Smooth muscle cell of the brain vasculature (primary cell): ENCODE measurements at regions not wholly inside any gene's neighbourhood (a gene's known extent, or its start where the extent isn't known, plus 50 kb on each side); places are given as distances from the start of the nearest gene placed in this dataset.
"Not testable (repeated sequence)": the region's sequence is repeated elsewhere in the genome, so short reads cannot be mapped to it uniquely, and the experiment has no call there.

Experiments used
- DNase-seq: peaks from one replicate; pipeline ENCODE4 v3.0.0-alpha.2; 2012; ENCODE audit warnings: low read depth, low spot score

- no peak for DNase-seq
Measured at GRCh38 chr3:188972310-188972709, 199.5 kb upstream of the TPRG1 start.

GRCh38 chr3:188974856-188975599, 196.7 kb upstream of the TPRG1 start:
- no peak for DNase-seq

GRCh38 chr3:188975600-188976314, 196.0 kb upstream of the TPRG1 start:
- peak; percentile 46 for DNase-seq

- DNase-seq, result no peak
Measured at GRCh38 chr3:188976407-188976806, 195.4 kb upstream of the TPRG1 start.

GRCh38 chr3:188978421-188979171, 193.2 kb upstream of the TPRG1 start:
- peak; percentile 67 for DNase-seq

DNA sequence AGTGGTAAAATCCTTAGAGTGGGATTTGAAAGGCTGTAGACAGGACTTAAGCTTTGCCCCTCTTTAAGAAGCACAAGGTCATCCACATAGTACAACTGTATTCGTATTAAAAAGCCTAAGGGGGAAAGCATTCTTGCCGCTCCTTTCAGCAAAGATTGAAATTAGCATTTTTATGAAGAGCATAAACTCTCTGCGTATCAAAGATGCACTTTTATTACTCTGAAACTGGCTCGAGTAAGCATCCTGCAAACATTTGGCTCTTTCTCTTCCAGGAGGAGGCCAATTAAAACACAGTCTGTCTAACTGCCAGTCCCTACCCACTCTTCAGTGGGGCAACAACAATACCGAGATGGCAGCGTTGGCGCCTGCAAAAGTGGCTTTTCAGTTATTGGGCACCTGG, 192.5 kb upstream of the TPRG1 start:
- no peak for DNase-seq

DNA sequence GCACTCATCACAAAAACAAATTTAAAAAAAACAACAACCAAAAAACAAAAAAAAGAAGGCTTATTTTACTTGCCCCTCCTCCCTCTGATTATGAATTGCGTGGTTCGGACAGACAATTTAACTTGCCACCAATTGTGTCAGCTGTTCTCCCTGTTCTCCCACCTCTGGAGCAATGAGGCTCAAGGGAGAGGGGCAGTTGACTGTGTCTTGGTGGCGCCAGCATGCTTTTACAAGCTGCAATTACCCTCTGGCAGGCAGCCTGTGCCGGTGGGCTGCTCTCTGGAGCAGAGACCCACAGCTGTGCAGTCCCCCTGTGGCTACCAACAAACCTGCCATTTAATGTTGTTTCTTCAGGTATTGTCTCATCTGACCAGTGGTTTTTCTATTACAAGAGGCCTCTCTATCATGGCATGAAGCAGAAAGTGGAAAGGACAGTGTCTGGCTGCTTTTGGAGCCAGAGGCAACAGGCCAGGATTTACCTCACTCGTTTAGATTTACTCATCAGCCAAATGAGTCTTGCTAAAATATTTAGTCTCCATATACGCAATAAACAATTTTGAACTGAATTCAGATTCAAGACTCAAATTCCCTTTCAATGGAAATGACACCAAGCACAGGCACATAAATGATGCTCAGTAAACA, 192.0 kb upstream of the TPRG1 start:
- DNase-seq, result no peak

GRCh38 chr3:188993181-188993580, 178.6 kb upstream of the TPRG1 start:
- no peak for DNase-seq

- no peak for DNase-seq
Measured at GRCh38 chr3:189001559-189001958, 170.2 kb upstream of the TPRG1 start.

DNA sequence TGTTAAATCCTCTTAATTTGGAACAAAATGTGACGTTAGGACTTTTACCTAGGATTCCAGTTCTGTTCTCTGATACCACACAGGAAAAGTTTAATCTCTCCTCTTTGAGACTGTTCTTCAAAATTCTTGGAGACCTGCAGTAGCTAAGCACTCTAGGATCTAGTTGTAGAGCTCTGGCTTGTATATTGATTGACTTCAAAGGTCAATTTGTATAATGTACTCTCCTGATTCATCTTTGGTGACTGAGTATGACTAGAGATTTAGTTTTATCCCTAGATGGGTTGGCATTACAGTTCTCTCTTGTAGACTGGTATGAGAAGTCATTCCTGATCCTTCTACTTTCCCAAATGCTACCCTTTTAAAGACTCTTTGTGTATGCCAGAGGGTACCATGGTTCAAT, 168.4 kb upstream of the TPRG1 start:
- DNase-seq, result no peak

DNA sequence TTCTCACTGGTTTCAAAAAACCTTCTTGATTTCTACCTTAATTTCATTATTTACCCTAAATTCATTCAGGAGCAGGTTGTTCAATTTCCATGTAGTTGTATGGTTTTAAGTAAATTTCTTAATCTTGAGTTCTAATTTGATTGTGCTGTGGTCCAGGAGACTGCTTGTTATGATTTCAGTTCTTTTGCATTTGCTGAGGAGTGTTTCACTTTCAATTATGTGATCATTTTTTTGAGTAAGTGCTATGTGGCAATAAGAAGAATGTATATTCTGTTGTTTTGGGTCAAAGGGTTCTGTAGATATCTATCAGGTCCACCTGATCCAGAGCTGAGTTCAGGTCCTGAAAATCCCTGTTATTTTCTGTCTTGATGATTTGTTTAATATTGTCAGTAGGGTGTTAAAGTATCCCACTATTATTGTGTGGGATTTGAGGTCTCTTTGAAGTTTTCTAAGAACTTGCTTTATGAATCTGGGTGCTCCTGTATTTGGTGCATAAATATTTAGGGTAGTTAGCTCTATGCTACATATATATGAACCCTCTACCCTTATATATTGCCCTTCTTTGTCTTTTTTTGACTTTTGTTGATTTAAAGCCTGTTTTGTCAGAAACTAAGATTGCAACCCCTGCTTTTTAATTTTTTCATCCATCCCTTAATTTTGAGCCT, 158.4 kb upstream of the TPRG1 start:
- DNase-seq, result no peak

DNA sequence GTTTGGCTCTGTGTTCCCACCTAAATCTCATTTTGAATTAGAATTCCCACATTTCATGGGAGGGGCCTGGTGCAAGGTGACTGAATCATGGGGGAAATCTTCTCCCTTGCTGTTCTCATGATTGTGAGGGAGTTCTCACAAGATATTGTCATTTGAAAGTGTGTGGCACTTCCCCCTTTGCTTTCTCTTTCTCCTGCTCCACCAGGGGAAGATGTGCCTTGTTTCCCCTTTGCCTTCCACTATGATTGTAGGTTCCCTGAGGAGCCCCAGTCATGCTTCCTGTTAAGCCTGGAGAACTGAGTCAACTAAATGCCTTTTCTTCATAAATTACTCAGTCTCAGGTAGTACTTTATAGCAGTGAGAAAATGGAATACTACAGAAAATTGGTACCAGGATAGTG, 157.2 kb upstream of the TPRG1 start:
- DNase-seq, result no peak

GRCh38 chr3:189022576-189023466, 148.9 kb upstream of the TPRG1 start:
- not testable (repeated sequence) for DNase-seq

DNA sequence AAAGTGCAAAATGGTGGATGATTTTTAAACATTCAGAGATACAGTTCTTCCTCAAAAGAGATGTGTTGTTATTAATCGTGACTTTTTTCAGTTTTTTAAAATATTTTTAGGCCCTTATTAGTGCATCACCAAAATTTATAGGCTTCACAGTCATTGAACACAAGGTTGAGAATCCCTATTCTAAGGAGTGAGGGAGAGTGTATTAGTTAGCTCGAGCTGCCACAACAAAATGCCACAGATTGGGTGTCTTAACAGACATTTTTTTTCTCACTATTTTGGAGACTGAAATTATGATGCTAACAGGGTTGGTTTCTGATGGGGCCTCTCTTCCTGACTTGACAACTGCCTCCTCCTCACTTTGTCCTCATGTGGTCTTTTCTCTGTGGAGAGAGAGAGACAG, 145.9 kb upstream of the TPRG1 start:
- DNase-seq, result no peak

- no peak for DNase-seq
Measured at GRCh38 chr3:189027626-189028155, 144.1 kb upstream of the TPRG1 start.

DNA sequence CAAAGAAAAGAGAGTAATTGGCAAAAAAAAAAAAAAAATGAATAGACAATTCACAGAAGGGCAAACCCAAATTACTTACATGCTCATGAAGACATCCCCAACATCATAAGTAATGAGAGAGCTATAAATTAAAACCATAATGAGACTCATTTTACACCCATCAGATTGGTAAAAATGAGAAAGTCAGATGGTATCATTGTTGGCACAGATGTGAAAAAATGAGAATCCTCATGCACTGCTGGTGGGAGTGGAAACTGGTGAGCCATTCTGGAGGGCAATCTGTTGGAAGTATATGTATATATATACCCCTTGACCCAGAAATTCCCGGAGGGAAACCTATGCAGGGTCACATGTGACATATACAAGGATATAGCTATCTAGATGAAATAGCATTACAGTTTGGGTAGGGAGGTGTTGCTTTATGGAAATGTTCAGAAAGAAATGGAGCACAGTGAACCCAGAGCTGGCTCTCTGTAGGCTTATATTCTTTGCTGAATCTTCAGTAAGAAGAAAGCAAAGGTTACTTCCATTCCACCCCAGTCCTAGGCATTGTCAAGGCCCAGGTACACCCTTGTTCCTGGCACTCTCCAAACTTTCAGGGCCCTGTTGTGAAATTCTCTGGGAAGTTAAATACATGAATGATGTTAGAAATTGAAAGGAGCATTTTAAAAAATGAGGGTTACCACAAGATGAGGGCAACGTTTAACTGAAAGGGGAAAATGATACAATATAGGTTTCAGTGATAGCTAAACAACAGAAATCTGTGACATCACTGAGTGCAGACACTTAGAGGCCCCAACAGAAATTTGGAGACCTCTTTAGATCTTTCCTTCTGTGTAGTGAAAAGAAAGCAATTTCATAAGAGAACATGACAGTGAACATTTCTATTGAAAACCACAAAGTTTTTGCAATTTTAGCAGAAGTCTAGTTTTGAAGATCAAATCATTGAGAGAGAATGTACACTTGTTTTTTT, 132.7 kb upstream of the TPRG1 start:
- no peak for DNase-seq

DNA sequence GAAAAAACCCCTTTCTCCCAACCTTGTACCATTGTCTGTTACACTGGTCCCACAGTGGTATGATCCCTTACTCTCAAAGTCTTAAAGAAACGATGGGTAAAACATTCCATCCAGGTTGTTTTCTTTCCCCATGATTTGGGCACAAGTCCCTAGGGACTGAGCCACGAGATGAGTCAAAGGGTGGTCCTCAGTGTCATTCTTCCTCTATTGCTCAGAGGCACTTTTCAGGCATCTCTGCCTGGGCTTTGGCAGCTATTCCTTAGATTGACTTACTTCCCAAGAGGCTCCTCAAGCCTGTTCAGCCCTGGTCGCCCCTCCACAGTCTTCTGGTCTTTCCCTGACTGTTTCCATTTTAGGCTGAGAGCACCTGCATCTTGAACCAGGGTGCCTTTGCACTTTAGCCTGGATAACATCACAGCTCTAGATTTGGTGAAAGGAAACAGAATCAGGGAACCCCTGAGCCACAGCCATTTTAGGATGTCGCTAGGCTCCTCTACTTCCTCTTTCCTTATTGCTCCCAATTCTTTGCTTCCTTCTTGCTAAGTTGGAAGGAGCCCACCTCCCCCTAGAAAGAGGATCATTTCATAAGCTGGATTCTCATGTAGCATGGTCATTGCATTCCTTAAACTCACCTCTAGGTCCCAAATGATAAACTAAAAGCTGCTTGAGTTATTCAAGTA, 131.0 kb upstream of the TPRG1 start:
- no peak for DNase-seq

DNA sequence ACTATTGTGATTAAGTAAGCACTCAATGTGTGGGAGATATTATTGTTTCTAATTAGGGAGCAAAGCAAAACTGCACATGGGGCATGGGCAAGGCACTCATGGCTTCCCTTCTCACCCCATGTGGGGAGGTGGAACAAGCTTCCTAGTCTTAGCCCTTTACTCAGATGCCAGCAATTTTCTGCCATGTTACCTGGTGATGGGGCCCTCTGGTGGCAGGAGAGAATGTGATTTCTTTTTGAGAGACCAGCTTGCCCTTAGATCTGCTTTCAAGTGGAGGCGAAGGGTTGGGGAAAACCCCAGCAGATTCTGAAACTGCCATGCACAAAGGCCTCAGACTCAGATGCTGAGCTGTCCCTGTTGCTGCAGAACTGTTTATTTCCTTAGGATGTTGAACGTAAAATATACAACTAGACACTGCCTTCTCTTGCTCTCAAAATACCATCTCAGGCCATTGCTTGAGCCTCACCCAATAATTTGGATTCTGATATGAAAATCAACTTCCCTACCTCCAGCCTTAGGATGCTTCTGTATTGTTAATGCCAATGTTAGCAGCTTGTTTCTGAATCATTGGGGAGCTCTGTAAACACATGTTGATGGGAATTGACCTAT, 130.2 kb upstream of the TPRG1 start:
- no peak for DNase-seq
